NCI-H774 (cell line): ENCODE measurements at regions not wholly inside any gene's neighbourhood (a gene's known extent, or its start where the extent isn't known, plus 50 kb on each side); places are given as distances from the start of the nearest gene placed in this dataset.
"Not testable (repeated sequence)": the region's sequence is repeated elsewhere in the genome, so short reads cannot be mapped to it uniquely, and the experiment has no call there.

Experiments
- DNase-seq: peaks from one replicate; lab custom pipeline; 2025; lab: John Stamatoyannopoulos, UW

- no peak for DNase-seq
Observed at GRCh38 chr17:5864741-5865657, 205.2 kb upstream of the WSCD1 start.

DNA sequence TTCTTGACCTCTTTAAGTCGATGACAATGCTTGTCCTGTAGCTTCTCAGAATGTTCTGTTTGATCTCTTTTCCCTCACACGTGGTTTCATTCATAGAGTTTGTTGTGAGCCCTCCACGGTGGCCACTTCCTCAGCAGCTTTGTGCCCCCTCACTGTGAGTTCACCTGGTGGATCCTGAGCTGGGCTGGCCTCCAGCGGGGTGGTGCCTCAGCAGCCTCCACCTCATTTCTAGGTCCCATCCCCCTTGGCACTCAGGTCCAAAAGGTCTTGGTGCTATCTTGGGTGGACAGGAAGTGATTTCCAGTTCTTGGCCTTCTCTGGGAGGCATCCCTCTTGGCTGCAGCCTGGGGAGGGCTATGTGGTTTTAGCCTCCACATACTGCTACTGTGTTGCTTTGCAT is 203.2 kb upstream of the WSCD1 start:
- DNase-seq: no peak

- DNase-seq: no peak
Observed at GRCh38 chr17:5869041-5869745, 201.0 kb upstream of the WSCD1 start.

GRCh38 chr17:5870231-5870953 is 199.8 kb upstream of the WSCD1 start:
- no peak for DNase-seq

DNA sequence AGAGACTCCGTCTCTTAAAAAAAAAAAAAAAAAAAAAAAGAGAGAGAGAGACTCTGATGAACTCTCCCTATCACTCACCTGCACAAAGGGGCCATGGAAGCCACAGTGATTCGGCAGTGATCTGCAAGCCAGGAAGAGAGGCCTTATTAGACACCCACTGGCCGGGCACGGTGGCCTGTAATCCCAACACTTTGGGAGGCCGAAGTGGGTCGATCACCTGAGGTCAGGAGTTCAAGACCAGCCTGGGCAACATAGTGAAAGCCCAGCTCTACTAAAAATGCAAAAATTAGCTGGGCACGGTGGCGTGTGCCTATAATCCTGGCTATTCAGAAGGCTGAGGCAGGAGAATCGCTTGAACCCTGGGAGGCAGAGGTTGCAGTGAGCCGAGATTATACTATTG is 198.5 kb upstream of the WSCD1 start:
- DNase-seq: no peak

GRCh38 chr17:5872831-5873230 is 197.3 kb upstream of the WSCD1 start:
- DNase-seq: no peak

DNA sequence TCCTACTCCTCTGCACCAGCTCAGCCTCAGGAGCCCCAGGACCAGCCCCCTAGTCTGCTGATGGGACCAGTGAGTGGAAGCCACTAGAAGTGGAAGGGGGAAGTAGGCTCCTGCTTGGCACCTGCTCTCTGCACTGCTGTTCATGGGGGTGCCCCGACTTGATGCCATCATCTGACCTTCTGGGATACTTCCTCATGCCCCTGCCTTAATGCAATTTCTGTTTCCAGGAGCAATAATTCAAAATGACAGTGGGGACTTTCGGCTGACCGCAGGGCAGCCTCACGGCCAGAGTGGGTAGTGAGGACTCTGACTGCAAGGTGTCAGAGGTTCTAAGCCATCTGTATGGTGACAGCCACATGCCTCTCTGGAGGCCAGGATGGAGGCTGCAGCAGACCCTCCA is 196.4 kb upstream of the WSCD1 start:
- no peak for DNase-seq

DNA sequence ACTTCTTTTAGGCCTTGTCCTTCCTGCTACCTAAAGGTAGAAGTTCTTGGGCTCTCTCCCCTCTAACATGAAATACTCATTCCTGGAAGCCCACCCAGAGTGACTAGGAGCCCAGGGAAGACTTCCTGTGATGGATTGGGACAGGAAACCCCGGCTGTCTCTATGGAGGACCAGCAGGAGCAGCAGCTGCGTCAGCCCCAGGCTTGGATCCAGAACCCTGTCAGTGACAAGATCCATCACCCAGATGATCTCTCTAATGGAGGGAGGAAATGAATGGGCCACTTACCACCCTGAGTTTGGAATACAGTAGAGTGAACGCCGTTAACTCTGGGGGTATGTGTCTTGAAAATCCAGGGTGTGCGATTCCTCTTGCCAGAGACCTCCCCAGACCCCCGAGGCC is 195.7 kb upstream of the WSCD1 start:
- no peak for DNase-seq

DNA sequence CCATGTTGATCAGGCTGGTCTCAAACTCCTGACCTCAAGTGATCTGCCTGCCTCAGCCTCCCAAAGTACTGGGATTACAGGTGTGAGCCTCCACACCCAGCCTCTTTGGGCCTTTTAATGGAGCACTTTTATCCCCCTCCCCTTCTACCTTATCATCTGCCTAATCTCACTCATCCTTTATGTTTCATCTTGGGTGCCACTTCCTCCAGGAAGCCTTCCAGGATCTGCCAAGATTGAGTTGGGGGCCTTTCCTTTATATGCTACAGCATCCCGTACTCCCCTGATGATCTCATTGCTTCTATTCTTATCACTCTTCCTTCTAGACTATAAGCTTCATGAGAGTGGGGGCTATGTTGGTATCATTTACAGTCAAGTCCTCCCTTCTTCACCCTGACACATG is 192.8 kb upstream of the WSCD1 start:
- no peak for DNase-seq

GRCh38 chr17:5877948-5878347 is 192.2 kb upstream of the WSCD1 start:
- no peak for DNase-seq

DNA sequence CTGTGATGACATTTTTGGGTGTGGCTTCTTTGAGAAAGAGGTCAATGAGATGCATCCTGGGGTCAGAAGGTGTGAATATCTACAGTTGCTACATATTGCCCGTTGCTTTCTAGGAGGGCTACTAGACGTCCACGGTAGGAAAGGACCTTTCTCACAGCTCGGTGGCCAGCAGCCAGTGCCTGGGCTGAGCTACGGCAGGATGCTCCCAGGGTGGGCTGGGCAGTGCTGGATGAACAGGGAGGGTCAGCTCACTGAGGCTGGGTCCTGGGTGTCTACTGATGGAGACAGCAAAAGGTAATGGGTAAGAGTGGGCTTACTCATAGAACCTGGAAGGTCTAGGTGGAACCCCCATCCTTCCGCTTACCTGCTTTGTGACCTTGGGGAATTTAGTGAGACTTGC is 188.3 kb upstream of the WSCD1 start:
- no peak for DNase-seq

DNA sequence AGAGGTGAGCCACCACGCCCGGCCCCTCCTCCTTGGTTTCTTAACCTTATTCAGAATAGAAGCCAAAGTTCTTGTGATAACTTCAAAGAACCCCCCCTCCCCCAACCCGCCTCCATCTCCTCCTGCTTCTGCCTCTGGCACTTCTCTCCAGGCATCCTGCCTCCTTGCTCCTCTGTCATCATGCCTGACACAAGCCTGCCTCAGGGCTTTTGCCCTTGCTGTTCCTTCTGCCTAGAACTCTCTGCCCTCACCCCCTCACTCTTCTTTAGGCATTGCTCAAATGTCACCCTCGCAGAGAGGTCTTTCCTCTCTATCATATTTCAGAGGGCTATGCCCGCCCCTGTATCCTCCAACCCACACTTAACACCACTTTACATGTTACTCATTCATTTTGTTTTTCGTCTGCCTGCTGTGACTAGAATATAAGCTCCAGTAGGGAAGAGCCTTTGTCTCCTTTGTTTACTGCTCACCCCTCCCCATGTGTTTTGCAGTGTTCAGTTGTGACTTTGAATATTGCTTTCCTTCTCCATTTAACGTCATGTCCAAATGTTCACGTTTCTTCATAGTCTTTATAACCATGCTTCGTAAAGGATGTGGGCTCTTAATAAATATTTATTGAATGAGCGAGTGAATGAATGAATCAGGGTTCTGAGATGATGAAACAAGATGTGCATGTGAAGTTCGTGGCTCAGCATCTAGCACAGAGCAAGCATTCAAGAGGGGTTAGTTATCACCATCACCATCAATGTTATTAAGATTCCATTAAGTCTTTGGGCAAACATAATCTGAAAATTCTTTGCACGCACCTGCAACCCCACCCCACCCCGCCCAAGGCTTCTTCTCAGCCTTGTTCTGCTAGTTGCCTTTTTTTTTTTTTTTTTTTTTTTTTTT is 186.2 kb upstream of the WSCD1 start:
- DNase-seq: no peak

DNA sequence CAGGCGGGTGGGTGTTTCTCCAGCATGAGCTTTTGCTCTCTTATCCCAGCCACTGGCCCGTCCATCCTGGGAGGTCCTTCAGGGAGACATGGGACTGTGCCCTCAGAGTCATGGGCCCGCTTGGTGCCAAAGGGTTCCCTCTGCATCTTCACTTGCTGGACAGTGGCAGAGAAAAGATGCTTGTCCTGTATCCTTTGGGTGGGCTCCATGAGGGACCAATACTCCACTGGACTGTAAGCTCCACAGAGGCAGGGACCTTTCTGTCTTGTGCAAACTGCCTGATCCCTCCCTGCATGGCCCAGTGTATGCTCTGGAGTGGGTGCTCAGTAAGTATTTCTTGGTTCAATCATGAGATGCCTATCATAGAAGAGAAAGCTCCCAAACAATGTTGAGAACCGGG is 184.8 kb upstream of the WSCD1 start:
- no peak for DNase-seq

- DNase-seq: no peak
Observed at GRCh38 chr17:5888811-5889210, 181.4 kb upstream of the WSCD1 start.

DNA sequence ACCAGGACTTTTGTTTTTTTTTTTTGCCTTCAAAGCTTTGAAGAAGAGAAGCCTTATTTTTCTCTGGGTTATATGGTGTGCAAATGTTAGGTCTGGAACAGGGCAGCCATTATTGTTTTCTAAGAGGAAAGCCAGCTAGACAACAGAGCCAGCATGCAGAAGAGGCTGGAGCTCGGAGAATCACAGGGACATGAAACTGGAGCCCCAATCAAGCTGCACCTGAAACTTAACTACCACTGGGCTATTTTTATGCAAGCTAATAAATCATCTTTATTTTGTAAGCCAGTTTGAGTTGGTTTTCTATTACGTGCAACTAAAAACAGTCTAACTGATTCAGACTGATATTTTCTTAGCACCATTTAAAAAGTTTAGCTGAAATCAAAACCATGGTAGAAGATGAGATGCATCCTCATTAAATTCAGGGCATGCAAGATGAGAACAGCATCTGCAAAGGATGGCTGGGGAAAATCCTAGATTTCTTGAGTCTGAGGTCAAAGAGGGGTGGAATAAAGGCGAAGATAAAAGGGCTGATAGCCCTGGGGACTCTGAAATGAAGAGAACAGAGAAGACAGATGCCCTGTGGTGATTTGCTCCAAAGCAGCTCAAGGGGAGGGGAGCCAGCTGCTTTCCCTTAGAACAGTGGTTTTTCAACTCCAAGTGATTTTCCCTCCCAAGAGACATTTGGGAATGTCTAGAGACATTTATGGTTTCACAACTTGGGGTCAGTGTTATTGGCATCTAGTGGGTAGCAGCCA is 177.1 kb upstream of the WSCD1 start:
- no peak for DNase-seq

- no peak for DNase-seq
Observed at GRCh38 chr17:5893741-5894140, 176.4 kb upstream of the WSCD1 start.

DNA sequence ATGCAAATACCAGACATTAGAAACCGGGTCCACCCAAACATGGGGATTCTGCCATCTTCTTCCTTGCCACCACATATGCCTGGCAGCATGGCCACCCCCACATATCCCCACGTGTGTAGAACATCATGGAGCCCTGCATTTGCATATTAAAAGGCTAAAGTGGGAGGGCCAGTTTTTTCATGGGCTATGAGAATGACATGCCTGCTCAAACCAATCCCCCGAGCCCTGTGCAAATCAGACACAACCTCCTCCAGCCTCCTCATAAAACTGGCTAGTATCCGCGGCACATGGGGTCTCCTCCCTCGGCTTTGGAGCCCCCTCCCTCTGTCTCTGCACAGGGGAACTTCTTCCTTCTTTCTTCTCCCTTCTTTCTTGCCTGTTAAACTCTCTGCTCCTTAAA is 174.9 kb upstream of the WSCD1 start:
- DNase-seq: no peak

DNA sequence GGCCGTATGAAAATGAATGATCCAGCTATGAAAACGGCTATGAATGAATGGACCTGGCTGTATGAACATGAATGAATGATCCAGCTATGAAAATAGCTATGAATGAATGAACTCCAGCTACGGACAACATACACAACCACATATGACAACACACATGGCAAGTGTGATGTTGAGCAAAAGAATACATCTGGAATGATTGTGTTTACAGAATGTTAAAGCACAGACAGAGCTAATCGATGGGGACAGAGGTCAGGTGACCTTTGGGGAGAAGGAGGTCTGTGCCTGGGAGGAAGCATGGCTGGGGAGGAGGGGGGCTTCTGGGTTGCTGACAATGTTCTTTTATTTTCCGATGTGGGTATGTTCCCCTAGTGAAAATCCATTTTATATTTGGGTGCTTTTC is 174.0 kb upstream of the WSCD1 start:
- DNase-seq: no peak

DNA sequence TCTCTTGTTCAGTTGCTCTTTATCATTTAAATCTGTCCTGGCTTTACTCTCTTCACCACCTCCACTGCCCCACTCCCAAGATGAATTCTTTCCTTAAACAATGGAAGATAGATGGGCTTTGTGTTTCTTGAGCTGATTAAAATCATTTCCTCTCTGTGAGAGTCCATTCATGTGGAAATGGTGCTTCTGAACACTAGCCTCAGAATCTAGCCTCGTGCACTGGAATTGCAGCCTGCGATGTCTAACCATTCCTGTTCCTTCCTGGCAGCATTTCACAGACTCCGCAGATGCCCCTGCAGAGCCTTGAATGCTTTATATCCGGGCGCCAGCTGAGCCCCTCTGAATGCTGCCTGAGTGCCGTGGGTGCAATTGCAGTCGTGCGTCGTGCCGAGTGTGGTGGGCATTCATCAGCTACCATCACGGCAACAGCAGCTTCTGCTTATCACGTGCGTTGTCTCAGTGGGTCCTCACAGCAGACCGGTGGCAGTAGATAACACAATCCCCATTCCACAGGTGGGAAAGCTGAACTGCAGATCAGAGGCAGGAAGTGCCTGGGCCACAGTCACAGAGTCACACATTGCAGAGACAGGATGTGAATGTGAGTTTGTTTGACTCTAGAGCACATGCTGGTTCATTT is 172.8 kb upstream of the WSCD1 start:
- no peak for DNase-seq

- not testable (repeated sequence) for DNase-seq
Observed at GRCh38 chr17:5897981-5898380, 172.2 kb upstream of the WSCD1 start.

DNA sequence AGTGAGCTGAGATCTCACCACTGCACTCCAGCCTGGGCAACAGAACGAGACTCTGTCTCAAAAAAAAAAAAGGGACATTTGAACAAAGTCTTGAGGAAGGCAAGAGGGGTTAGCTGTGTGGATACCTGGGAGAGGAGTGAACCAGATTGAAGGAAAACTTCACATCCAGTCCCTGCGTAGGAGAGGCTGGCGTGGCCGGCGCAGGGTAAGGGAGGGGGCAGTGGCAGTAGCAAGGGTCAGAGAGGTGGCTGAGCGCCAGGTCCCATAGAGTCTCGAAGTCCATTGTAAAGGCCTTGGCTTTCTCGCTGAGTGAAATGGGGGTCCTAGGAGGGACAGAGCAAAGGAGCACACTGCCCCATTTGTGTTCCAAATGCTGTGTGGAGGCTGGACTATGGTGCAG is 171.8 kb upstream of the WSCD1 start:
- no peak for DNase-seq
